ENCODE measurements at regions not wholly inside any gene's neighbourhood (a gene's known extent, or its start where the extent isn't known, plus 50 kb on each side); places are given as distances from the start of the nearest gene placed in this dataset.
A peak's percentile ranks its signal among the peaks of the same experiment; 100 is the strongest.

GRCh38 chr4:22072240-22072639 is 123.7 kb upstream of the KCNIP4 start:
- Histone ChIP-seq H3K9me3 (no peaks in the 10 kb centered on the region), H3K27ac (ENCODE audit: low read depth in 2 of 2, low read length in 1 of 2) (no peak overlapping the region), H3K9ac (no peak overlapping the region), H3K4me1 (ENCODE audit: control insufficient read depth in 1 of 2, insufficient read depth in 2 of 2, low read depth in 1 of 2, low read length in 1 of 2) (no peaks in the 10 kb centered on the region), H3K9me2 (no peaks in the 10 kb centered on the region), H2AFZ (ENCODE audit: low read depth) (0 out of 2 replicates have a peak overlapping the region, but pooled peaks have one; percentile 27), H3K36me3 (replicated peaks in 1 of 2; ENCODE audit: control insufficient read depth in 1 of 2, insufficient read depth in 2 of 2, low read length in 1 of 2) (no peaks in the 10 kb centered on the region), H3K79me2 (ENCODE audit: insufficient read depth) (no peaks in the 10 kb centered on the region), H4K20me1 (ENCODE audit: insufficient read depth) (no peaks in the 10 kb centered on the region), H3K27me3 (ENCODE audit: insufficient read depth) (no peaks in the 10 kb centered on the region), H3F3A (replicated peaks; ENCODE audit: insufficient read depth) (no peaks in the 10 kb centered on the region), H3K4me3 (ENCODE audit: low read depth in 2 of 2, low read length in 1 of 2) (no peak overlapping the region), H3K4me2 (no peak overlapping the region)
- TF ChIP-seq FOXJ3 (CRISPR knock-in tag; IDR thresholded peaks at IDR 0.05) (no peak), TCF12 (IDR thresholded peaks at IDR 0.05) (no peak), FOSL2 (IDR thresholded peaks at IDR 0.05; ENCODE audit: borderline replicate concordance, low read depth) (no peak), NFIC (IDR thresholded peaks at IDR 0.05; ENCODE audit: borderline replicate concordance) (no peak), GATA2 (CRISPR knock-in tag; IDR thresholded peaks at IDR 0.05) (no peak), SIN3A (IDR thresholded peaks at IDR 0.05; ENCODE audit: borderline replicate concordance, low read depth, low read length) (no peak), RFX5 (IDR thresholded peaks at IDR 0.05; ENCODE audit: low read length) (no peak), JUND (IDR thresholded peaks at IDR 0.05) (no peak), ELF1 (IDR thresholded peaks at IDR 0.05) (no peak), FOXM1 (IDR thresholded peaks at IDR 0.05; ENCODE audit: low read depth) (no peak), RXRA (IDR thresholded peaks at IDR 0.05; ENCODE audit: borderline replicate concordance, low read depth) (no peak), GABPA (IDR thresholded peaks at IDR 0.05; ENCODE audit: low read depth) (no peak), TEAD4 (IDR thresholded peaks at IDR 0.05; ENCODE audit: borderline replicate concordance, insufficient read depth) (no peak), PBX3 (IDR thresholded peaks at IDR 0.05) (no peak)
- TF ChIP-seq, protein P1, sequence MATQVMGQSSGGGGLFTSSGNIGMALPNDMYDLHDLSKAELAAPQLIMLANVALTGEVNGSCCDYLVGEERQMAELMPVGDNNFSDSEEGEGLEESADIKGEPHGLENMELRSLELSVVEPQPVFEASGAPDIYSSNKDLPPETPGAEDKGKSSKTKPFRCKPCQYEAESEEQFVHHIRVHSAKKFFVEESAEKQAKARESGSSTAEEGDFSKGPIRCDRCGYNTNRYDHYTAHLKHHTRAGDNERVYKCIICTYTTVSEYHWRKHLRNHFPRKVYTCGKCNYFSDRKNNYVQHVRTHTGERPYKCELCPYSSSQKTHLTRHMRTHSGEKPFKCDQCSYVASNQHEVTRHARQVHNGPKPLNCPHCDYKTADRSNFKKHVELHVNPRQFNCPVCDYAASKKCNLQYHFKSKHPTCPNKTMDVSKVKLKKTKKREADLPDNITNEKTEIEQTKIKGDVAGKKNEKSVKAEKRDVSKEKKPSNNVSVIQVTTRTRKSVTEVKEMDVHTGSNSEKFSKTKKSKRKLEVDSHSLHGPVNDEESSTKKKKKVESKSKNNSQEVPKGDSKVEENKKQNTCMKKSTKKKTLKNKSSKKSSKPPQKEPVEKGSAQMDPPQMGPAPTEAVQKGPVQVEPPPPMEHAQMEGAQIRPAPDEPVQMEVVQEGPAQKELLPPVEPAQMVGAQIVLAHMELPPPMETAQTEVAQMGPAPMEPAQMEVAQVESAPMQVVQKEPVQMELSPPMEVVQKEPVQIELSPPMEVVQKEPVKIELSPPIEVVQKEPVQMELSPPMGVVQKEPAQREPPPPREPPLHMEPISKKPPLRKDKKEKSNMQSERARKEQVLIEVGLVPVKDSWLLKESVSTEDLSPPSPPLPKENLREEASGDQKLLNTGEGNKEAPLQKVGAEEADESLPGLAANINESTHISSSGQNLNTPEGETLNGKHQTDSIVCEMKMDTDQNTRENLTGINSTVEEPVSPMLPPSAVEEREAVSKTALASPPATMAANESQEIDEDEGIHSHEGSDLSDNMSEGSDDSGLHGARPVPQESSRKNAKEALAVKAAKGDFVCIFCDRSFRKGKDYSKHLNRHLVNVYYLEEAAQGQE (IDR thresholded peaks at IDR 0.05; ENCODE audit: low read depth, low read length) = no peak
- TF ChIP-seq, protein P2, sequence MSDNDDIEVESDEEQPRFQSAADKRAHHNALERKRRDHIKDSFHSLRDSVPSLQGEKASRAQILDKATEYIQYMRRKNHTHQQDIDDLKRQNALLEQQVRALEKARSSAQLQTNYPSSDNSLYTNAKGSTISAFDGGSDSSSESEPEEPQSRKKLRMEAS (IDR thresholded peaks at IDR 0.05; ENCODE audit: low read depth) = no peak
- DNase-seq = no peak
- WGBS (ENCODE audit: low lambda C conversion rate) = 11% methylated on average over 1 of the region's 1 CpG
- ChIA-PET POLR2A (no interaction called here), CTCF (no interaction called here)
